IMR-90 (cell line): ENCODE measurements at regions not wholly inside any gene's neighbourhood (a gene's known extent, or its start where the extent isn't known, plus 50 kb on each side); places are given as distances from the start of the nearest gene placed in this dataset.

Experiments
- ATAC-seq: fragments of 200-7000 bp; cut with Tn5 transposase; 2 replicates; pipeline ENCODE4 v1.9.1; 2020; ENCODE audit warnings: low read depth, mild to moderate bottlenecking, moderate library complexity
- BruUV-seq: library from RNA; stranded (reverse); fragments of 400-500 nt; replicated peaks from 2 replicates; lab custom pipeline; 2021; lab: Mats Ljungman, UMichigan
- CTCF ChIA-PET: fragments of 300-600 bp; formaldehyde crosslinking; extraction: SDS; loops from one replicate; lab custom pipeline; 2021; ENCODE audit warnings: antibody characterized with exemption; lab: Yijun Ruan, JAX
- POLR2A ChIA-PET: fragments of 300-600 bp; sonication (Branson Sonifier 250); formaldehyde crosslinking; loops from one replicate; lab custom pipeline; 2022; ENCODE audit warnings: antibody characterized with exemption; ENCODE audit not compliant: unreplicated experiment; lab: Charles Lee
- DNase-seq: peaks from one replicate; pipeline ENCODE4 v3.0.0; 2013
- H2AFZ ChIP-seq: replicated peaks from 2 replicates; pipeline ENCODE3; 2013; ENCODE audit warnings: low read length, mild to moderate bottlenecking; ENCODE audit not compliant: poor library complexity
- H2AK5ac ChIP-seq: 2 replicates; pipeline ENCODE4 v1.6.1; 2013; ENCODE audit warnings: low read depth, low read length, inconsistent platforms
- H2AK9ac ChIP-seq: replicated peaks from 2 replicates; pipeline ENCODE3; 2013; ENCODE audit warnings: mild to moderate bottlenecking, low read depth, low read length, moderate library complexity; ENCODE audit not compliant: poor library complexity
- H2BK120ac ChIP-seq: 2 replicates; pipeline ENCODE4 v1.6.1; 2013; ENCODE audit warnings: low read depth, low read length, inconsistent platforms
- H2BK15ac ChIP-seq: 3 replicates; pipeline ENCODE4 v1.6.1; 2013; ENCODE audit warnings: low read depth, low read length, inconsistent platforms
- H2BK20ac ChIP-seq: 2 replicates; pipeline ENCODE4 v1.6.1; 2013; ENCODE audit warnings: low read depth, mild to moderate bottlenecking, inconsistent platforms, low read length, moderate library complexity
- H2BK5ac ChIP-seq: 2 replicates; pipeline ENCODE4 v1.6.1; 2013; ENCODE audit warnings: mild to moderate bottlenecking, low read depth, low read length, inconsistent platforms; ENCODE audit not compliant: poor library complexity, severe bottlenecking
- H3K14ac ChIP-seq: replicated peaks from 2 replicates; pipeline ENCODE4 v1.6.1; 2013; ENCODE audit warnings: low read depth, low read length, inconsistent platforms
- H3K18ac ChIP-seq: 2 replicates; pipeline ENCODE4 v1.6.1; 2013; ENCODE audit warnings: low read depth, low read length, control low read depth
- H3K23ac ChIP-seq: 2 replicates; pipeline ENCODE4 v1.6.1; 2013; ENCODE audit warnings: low read depth, low read length, inconsistent platforms
- H3K27ac ChIP-seq: 2 replicates; pipeline ENCODE4 v1.5.1; 2013; ENCODE audit warnings: mild to moderate bottlenecking, control low read depth, low read length; ENCODE audit not compliant: insufficient read depth
- H3K27me3 ChIP-seq: 2 replicates; pipeline ENCODE4 v1.6.1; 2013; ENCODE audit warnings: low read length; ENCODE audit not compliant: control insufficient read depth, insufficient read depth
- H3K36me3 ChIP-seq: 2 replicates; pipeline ENCODE4 v1.6.1; 2013; ENCODE audit warnings: low read length, mixed read lengths; ENCODE audit not compliant: control insufficient read depth, insufficient read depth
- H3K4ac ChIP-seq: 2 replicates; pipeline ENCODE4 v1.6.1; 2013; ENCODE audit warnings: low read depth, low read length, inconsistent platforms
- H3K4me1 ChIP-seq: 2 replicates; pipeline ENCODE4 v1.6.1; 2013; ENCODE audit warnings: low read length, mixed read lengths; ENCODE audit not compliant: control insufficient read depth, insufficient read depth
- H3K4me2 ChIP-seq: 2 replicates; pipeline ENCODE4 v1.6.1; 2013; ENCODE audit warnings: low read depth, mild to moderate bottlenecking, control low read depth, low read length, moderate library complexity
- H3K4me3 ChIP-seq: 2 replicates; pipeline ENCODE4 v1.5.1; 2013; ENCODE audit warnings: low read depth, mild to moderate bottlenecking, control low read depth, low read length, moderate library complexity; ENCODE audit not compliant: insufficient read depth
- H3K56ac ChIP-seq: 2 replicates; pipeline ENCODE4 v1.6.1; 2013; ENCODE audit warnings: low read length, inconsistent platforms; ENCODE audit not compliant: insufficient read depth; ENCODE audit errors: extremely low read depth
- H3K79me1 ChIP-seq, 2 experiments: 2 replicates each; pipeline ENCODE4 v1.6.1; 2013; ENCODE audit warnings: low read length in 2 of 2, inconsistent platforms in 1 of 2, low read depth in 1 of 2
- H3K9ac ChIP-seq: 2 replicates; pipeline ENCODE4 v1.6.1; 2013; ENCODE audit warnings: low read depth, low read length, control low read depth
- H3K9me1 ChIP-seq: 2 replicates; pipeline ENCODE4 v1.6.1; 2013; ENCODE audit warnings: low read length, inconsistent platforms; ENCODE audit not compliant: insufficient read depth
- H3K9me3 ChIP-seq: 2 replicates; pipeline ENCODE4 v1.6.1; 2013; ENCODE audit warnings: low read length; ENCODE audit not compliant: control insufficient read depth, insufficient read depth
- H4K20me1 ChIP-seq: 2 replicates; pipeline ENCODE4 v1.6.1; 2013; ENCODE audit warnings: low read length, inconsistent platforms; ENCODE audit not compliant: insufficient read depth
- H4K5ac ChIP-seq: 2 replicates; pipeline ENCODE4 v1.6.1; 2013; ENCODE audit warnings: mild to moderate bottlenecking, low read depth, low read length, control low read depth
- H4K8ac ChIP-seq, 2 experiments: 2 replicates each; pipeline ENCODE4 v1.6.1; 2013; ENCODE audit warnings: low read depth in 2 of 2, low read length in 2 of 2, control low read depth in 1 of 2, inconsistent platforms in 1 of 2
- H4K91ac ChIP-seq: 2 replicates; pipeline ENCODE4 v1.6.1; 2013; ENCODE audit warnings: low read depth, low read length, inconsistent platforms; ENCODE audit not compliant: insufficient read depth
- BHLHE40 ChIP-seq: fragments of 150-350 bp; IDR thresholded peaks from 2 replicates; pipeline ENCODE4 v1.6.1; 2016; ENCODE audit warnings: mild to moderate bottlenecking, low read depth, low read length
- CEBPB ChIP-seq: IDR thresholded peaks from 2 replicates; pipeline ENCODE4 v1.6.1; 2012; ENCODE audit warnings: low read depth, low read length, improper control_type of control experiment
- CHD1 ChIP-seq: IDR thresholded peaks from 2 replicates; pipeline ENCODE4 v1.6.1; 2012; ENCODE audit warnings: low read depth, low read length, improper control_type of control experiment
- FOS ChIP-seq: fragments of 150-350 bp; IDR thresholded peaks from 2 replicates; pipeline ENCODE4 v1.6.1; 2016; ENCODE audit warnings: low read depth, low read length
- MAZ ChIP-seq: IDR thresholded peaks from 2 replicates; pipeline ENCODE4 v1.6.1; 2012; ENCODE audit warnings: low read depth, mild to moderate bottlenecking, low read length, improper control_type of control experiment, moderate library complexity, borderline replicate concordance
- MXI1 ChIP-seq: IDR thresholded peaks from 2 replicates; pipeline ENCODE4 v1.6.1; 2012; ENCODE audit warnings: low read depth, mild to moderate bottlenecking, low read length, moderate library complexity, borderline replicate concordance
- NFE2L2 ChIP-seq: fragments of 150-350 bp; IDR thresholded peaks from 2 replicates; pipeline ENCODE4 v1.6.1; 2016; ENCODE audit warnings: low read depth, mild to moderate bottlenecking, low read length
- RAD21 ChIP-seq: IDR thresholded peaks from 2 replicates; pipeline ENCODE4 v1.6.1; 2012; ENCODE audit warnings: low read length, improper control_type of control experiment
- RCOR1 ChIP-seq: IDR thresholded peaks from 2 replicates; pipeline ENCODE4 v1.6.1; 2012; ENCODE audit warnings: mild to moderate bottlenecking, low read length, improper control_type of control experiment; ENCODE audit not compliant: insufficient replicate concordance
- RFX5 ChIP-seq: IDR thresholded peaks from 2 replicates; pipeline ENCODE4 v1.8.0; 2012; ENCODE audit warnings: low read depth, mild to moderate bottlenecking, low read length, moderate library complexity
- SMC3 ChIP-seq: fragments of 150-350 bp; IDR thresholded peaks from 2 replicates; pipeline ENCODE4 v1.6.1; 2016; ENCODE audit warnings: low read depth, mild to moderate bottlenecking, antibody characterized with exemption, low read length, moderate library complexity
- WGBS, 2 experiments: methylation state at CpG; one replicate each; pipeline versions ENCODE4 v1.1.5 to v1.1.7; 2013; ENCODE audit warnings: missing lambda C conversion rate in 2 of 2; ENCODE audit not compliant: insufficient read length in 1 of 2; ENCODE audit errors: extremely low coverage in 2 of 2; 5-methylcytosine and 5-hydroxymethylcytosine counted together
- dilution Hi-C: fragments of 300-500 bp; cut with HindIII; formaldehyde crosslinking; loops from one replicate; pipeline ENCODE4 v1.14.3; 2018; ENCODE audit warnings: low sequenced_read_pairs; ENCODE audit not compliant: unreplicated experiment
- in situ Hi-C: fragments of 300-500 bp; cut with MboI; formaldehyde crosslinking; loops from 3 replicates; pipeline ENCODE4 v1.14.3; 2019; ENCODE audit warnings: low sequenced_read_pairs, inconsistent platforms, mixed read lengths
- intact Hi-C: fragments of 100-400 bp; cut with micrococcal nuclease; formaldehyde crosslinking; loops from 2 replicates; pipeline ENCODE4 v1.10.0; 2022
- TF ChIP-seq, protein P1 (sequence below): fragments of 150-350 bp; IDR thresholded peaks from 2 replicates; pipeline ENCODE4 v1.6.1; 2017; ENCODE audit warnings: mild to moderate bottlenecking, antibody characterized with exemption, low read length, low read depth

DNA sequence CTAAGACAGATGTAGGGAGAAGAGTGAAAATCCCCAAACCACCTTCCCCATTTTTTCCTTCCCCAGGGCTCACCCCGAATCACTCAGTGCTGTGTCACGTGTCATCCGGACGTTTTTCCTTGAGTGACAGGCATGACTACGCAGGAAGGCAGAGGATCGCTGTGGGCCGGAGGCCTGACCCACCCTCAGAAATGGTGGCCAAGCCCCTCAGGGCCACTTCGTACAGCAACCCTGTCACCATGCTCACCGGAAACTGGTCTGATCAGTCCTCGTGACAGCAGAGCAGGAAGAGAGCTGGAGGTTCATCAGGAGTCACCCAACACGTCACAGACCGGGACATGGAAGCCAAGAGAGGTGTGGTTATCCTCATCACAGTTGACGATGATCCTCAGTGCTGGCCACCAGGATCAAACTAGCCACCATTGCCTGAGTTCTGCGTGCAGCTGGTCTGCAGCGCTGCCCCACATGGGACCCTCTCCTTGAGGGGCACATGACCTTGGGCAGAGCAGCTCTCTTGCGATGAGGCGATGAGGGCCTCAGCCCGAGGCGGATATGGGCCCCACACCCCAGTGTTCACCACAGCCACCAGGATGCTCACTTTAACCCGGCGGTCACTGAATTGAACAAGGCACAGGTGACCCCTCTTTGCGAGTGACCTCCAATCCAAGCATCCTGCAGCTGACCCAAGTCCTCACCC lies 99.3 kb upstream of the INSIG1 start:
- peaks cover 8% of the 10 kb centered on the region for H3K9me1 ChIP-seq
- peak overlapping the region; percentile 89 for H2AK5ac ChIP-seq
- no peaks in the 10 kb centered on the region for H3K79me1 ChIP-seq
- ATAC-seq (no peak), DNase-seq (no peak)
- H3K9me3 ChIP-seq: peaks cover 4% of the 10 kb centered on the region
- CTCF ChIA-PET: no interaction called here
- POLR2A ChIA-PET: interaction anchor here (0.6 kb wide), 1 partner anchor 101 kb away, joined by 4 read pairs; no protein-coding TSS in a partner anchor
- in situ Hi-C loops: loop anchor here (10.0 kb wide), 1 partner anchor 146 kb away; no protein-coding TSS in a partner anchor
- H2BK15ac ChIP-seq: peak overlapping the region; percentile 31; the same call in 1 of the 3 replicates
- peak overlapping the region; percentile 39 for H2AK9ac ChIP-seq
- no peak overlapping the region; the same call in 1 of the 2 replicates for H3K23ac ChIP-seq
- intact Hi-C loops: no loop called here
- H2BK120ac ChIP-seq: peak overlapping the region; percentile 68
- no peaks in the 10 kb centered on the region for H3K36me3 ChIP-seq
- no peaks in the 10 kb centered on the region; the same call in 1 of the 2 replicates for H3K4me1 ChIP-seq
- no peak overlapping the region for H3K9ac ChIP-seq
- TF ChIP-seq MAZ (no peak), RAD21 (no peak), RFX5 (no peak), MXI1 (no peak), RCOR1 (no peak), FOS (no peak), CEBPB (no peak), CHD1 (no peak), NFE2L2 (no peak), SMC3 (no peak), BHLHE40 (no peak)
- TF ChIP-seq, protein P1, sequence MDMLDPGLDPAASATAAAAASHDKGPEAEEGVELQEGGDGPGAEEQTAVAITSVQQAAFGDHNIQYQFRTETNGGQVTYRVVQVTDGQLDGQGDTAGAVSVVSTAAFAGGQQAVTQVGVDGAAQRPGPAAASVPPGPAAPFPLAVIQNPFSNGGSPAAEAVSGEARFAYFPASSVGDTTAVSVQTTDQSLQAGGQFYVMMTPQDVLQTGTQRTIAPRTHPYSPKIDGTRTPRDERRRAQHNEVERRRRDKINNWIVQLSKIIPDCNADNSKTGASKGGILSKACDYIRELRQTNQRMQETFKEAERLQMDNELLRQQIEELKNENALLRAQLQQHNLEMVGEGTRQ: no peak
- no peak overlapping the region for H3K4me2 ChIP-seq
- dilution Hi-C loops: no loop called here
- no peaks in the 10 kb centered on the region for H3K27me3 ChIP-seq
- no peak overlapping the region for H3K18ac ChIP-seq
- peak overlapping the region; percentile 72 for H2AFZ ChIP-seq
- no peak overlapping the region for H3K4me3 ChIP-seq
- peak overlapping the region; percentile 74 for H3K4ac ChIP-seq
- H4K20me1 ChIP-seq: no peaks in the 10 kb centered on the region
- no peak overlapping the region for H3K56ac ChIP-seq
- peak overlapping the region; percentile 81 for H2BK20ac ChIP-seq
- peak overlapping the region; percentile 33 to 47; a peak in 1 of 4 replicates for H4K8ac ChIP-seq
- peak overlapping the region; percentile 36 for H2BK5ac ChIP-seq
- peak overlapping the region; percentile 14; the same call in 1 of the 2 replicates for H3K14ac ChIP-seq
- BruUV-seq: no TSS peak
- no peak overlapping the region for H3K27ac ChIP-seq
- H4K5ac ChIP-seq: no peak overlapping the region
- H4K91ac ChIP-seq: peak overlapping the region; percentile 36; the same call in 1 of the 2 replicates
- WGBS, 2 experiments: 89% methylated on average over 5 of the region's 22 CpGs; no CpG with 5 or more reads in 1 of the 2 experiments
